ENCODE measurements at regions not wholly inside any gene's neighbourhood (a gene's known extent, or its start where the extent isn't known, plus 50 kb on each side); places are given as distances from the start of the nearest gene placed in this dataset.

DNA sequence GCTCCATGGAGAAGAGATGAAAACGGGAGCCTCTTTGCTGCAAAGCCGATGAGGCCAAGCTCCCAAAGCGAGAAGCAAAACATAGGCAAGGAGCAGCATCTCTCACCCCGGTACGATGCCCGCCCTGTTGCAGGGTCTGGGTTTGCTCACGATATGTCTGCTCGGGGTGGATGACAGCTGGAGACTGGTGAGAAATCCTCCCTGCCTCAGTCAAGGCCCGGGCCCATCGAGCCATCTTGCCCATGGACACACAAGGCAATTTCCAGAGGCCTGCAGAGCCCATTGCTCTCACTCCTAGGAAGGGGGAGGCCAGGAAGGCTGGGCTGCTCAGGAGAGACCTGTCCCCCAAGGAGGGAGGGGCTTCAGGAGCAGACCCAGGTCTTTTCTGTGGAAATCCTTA lies 391.7 kb upstream of the SHH start:
- no peak for TF ChIP-seq CTCF (conservative IDR thresholded peaks at IDR 0.05 in 1 of 2, IDR thresholded peaks at IDR 0.05 in 1 of 2; ENCODE audit: extremely low read depth in 1 of 2, insufficient read depth in 1 of 2, low read depth in 1 of 2, low read length in 2 of 2)
- TF ChIP-seq EZH2 (IDR thresholded peaks at IDR 0.05; ENCODE audit: borderline replicate concordance, low read length) = no peak

Measured in mammary epithelial cell (primary cell).